Right lobe of liver (tissue), 4 donors: ENCODE measurements at regions not wholly inside any gene's neighbourhood (a gene's known extent, or its start where the extent isn't known, plus 50 kb on each side); places are given as distances from the start of the nearest gene placed in this dataset.

ENCODE experiments used
- POLR2A ChIP-seq: fragments of 450-650 bp; IDR thresholded peaks from one replicate; pipeline ENCODE4 v1.6.1; 2017; ENCODE audit warnings: antibody characterized with exemption, mild to moderate bottlenecking
- TF ChIP-seq, protein P1 (sequence below), 4 donors: fragments of 200-600 bp in 3 of 4; fragments of 450-650 bp in 1 of 4; IDR thresholded peaks; one replicate each; pipeline versions ENCODE4 v1.5.1 to v1.8.0; 2016 to 2022; ENCODE audit warnings: antibody characterized with exemption in 4 of 4, mild to moderate bottlenecking in 2 of 4
- donor health status: DM: no; HTN: no; CAD: no.
- donor health status: DM: no; HTN: no; CAD: no.
- donor health status: DM: no; HTN: yes; CAD: no.

DNA sequence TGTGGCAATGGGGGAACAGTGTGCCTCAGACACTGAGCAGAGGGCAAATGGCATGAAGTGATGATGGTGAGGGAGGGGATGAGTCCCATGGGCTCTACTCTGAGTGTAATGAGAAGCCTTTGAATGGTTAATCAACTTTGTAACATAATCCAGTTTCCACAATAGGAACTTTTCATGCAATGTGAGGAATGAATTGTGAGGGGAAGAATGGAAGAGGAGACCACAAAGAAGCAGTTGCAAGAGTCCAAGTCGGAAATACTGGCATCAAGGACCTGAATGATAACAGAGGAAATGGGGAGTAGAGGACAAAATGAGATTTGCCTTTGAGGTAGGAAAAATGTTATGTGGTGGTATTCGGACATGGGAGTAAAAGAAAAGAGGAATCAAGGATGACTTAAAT, 476.9 kb upstream of the PRICKLE1 start:
- TF ChIP-seq POLR2A = no peak
- TF ChIP-seq, protein P1, sequence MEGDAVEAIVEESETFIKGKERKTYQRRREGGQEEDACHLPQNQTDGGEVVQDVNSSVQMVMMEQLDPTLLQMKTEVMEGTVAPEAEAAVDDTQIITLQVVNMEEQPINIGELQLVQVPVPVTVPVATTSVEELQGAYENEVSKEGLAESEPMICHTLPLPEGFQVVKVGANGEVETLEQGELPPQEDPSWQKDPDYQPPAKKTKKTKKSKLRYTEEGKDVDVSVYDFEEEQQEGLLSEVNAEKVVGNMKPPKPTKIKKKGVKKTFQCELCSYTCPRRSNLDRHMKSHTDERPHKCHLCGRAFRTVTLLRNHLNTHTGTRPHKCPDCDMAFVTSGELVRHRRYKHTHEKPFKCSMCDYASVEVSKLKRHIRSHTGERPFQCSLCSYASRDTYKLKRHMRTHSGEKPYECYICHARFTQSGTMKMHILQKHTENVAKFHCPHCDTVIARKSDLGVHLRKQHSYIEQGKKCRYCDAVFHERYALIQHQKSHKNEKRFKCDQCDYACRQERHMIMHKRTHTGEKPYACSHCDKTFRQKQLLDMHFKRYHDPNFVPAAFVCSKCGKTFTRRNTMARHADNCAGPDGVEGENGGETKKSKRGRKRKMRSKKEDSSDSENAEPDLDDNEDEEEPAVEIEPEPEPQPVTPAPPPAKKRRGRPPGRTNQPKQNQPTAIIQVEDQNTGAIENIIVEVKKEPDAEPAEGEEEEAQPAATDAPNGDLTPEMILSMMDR (IDR thresholded peaks at IDR 0.05) = no peak
